Endothelial cell of umbilical vein (primary cell): ENCODE measurements at regions not wholly inside any gene's neighbourhood (a gene's known extent, or its start where the extent isn't known, plus 50 kb on each side); places are given as distances from the start of the nearest gene placed in this dataset.

Experiments used
- BruUV-seq: library from RNA; stranded (reverse); fragments of 400-500 nt; replicated peaks from 2 replicates; lab custom pipeline; 2021; lab: Mats Ljungman, UMichigan
- CTCF ChIA-PET: fragments of 300-600, 350-600 bp; sonication (Branson Sonifier 250); formaldehyde crosslinking; loops from one replicate; lab custom pipeline; 2021; ENCODE audit warnings: antibody characterized with exemption, inconsistent platforms; lab: Charles Lee
- POLR2A ChIA-PET: fragments of 300-600, 350-600 bp; sonication (Branson Sonifier 250); formaldehyde crosslinking; loops from one replicate; lab custom pipeline; 2021; ENCODE audit warnings: antibody characterized with exemption, inconsistent platforms; lab: Charles Lee
- DNase-seq: peaks from one replicate; pipeline ENCODE4 v3.0.0-alpha.2; 2011; ENCODE audit warnings: low read depth, low spot score
- FAIRE-seq: peaks from 2 replicates; lab custom pipeline; 2011; peaks lifted over from hg19 to GRCh38; lab: Jason Lieb, UNC
- H2AFZ ChIP-seq: 2 replicates; pipeline ENCODE4 v1.6.0; 2012; ENCODE audit warnings: low read depth, low read length, control low read depth, inconsistent platforms
- H3K27ac ChIP-seq: 2 replicates; pipeline ENCODE4 v1.5.1; 2011; ENCODE audit warnings: low read depth, mild to moderate bottlenecking, control low read depth, low read length, moderate library complexity; ENCODE audit not compliant: insufficient read depth
- H3K27me3 ChIP-seq, 2 experiments: 2 replicates each; pipeline versions ENCODE4 v1.6.0 to v1.6.1; 2011; ENCODE audit warnings: low read length in 2 of 2, mixed read lengths in 1 of 2; ENCODE audit not compliant: control insufficient read depth in 2 of 2, insufficient read depth in 2 of 2
- H3K36me3 ChIP-seq, 2 experiments: 2 replicates in 1 of 2; 3 replicates in 1 of 2; pipeline ENCODE4 v1.5.1; 2011; ENCODE audit warnings: low read length in 2 of 2, mild to moderate bottlenecking in 1 of 2, moderate library complexity in 1 of 2; ENCODE audit not compliant: control insufficient read depth in 2 of 2, insufficient read depth in 2 of 2; ENCODE audit errors: extremely low read depth in 1 of 2
- H3K4me1 ChIP-seq: 3 replicates; pipeline ENCODE4 v1.5.1; 2011; ENCODE audit warnings: mild to moderate bottlenecking, low read length; ENCODE audit not compliant: control insufficient read depth, insufficient read depth; ENCODE audit errors: extremely low read depth
- H3K4me2 ChIP-seq: 2 replicates; pipeline ENCODE4 v1.6.1; 2011; ENCODE audit warnings: low read length, control low read depth, mixed read lengths; ENCODE audit not compliant: insufficient read depth
- H3K4me3 ChIP-seq, 3 experiments: fragments of 200-600 bp in 1 of 3; sonication (generic), shearing (Covaris generic) in 1 of 3; replicated peaks in 1 of 3; 2 replicates each; pipeline ENCODE4 v1.5.1; 2011 to 2016; ENCODE audit warnings: control low read depth in 3 of 3, low read length in 3 of 3, mild to moderate bottlenecking in 2 of 3, inconsistent platforms in 1 of 3, low read depth in 1 of 3, moderate library complexity in 1 of 3; ENCODE audit not compliant: insufficient read depth in 1 of 3
- H3K79me2 ChIP-seq: 2 replicates; pipeline ENCODE4 v1.6.0; 2012; ENCODE audit warnings: low read length, inconsistent platforms; ENCODE audit not compliant: control insufficient read depth, insufficient read depth
- H3K9ac ChIP-seq: replicated peaks from 2 replicates; pipeline ENCODE3; 2011; ENCODE audit warnings: low read length, control low read depth; ENCODE audit not compliant: insufficient read depth; ENCODE audit errors: extremely low read depth
- H3K9me1 ChIP-seq: replicated peaks from 3 replicates; pipeline ENCODE4 v1.6.0; 2011; ENCODE audit warnings: mild to moderate bottlenecking, low read length; ENCODE audit not compliant: control insufficient read depth, insufficient read depth; ENCODE audit errors: extremely low read depth
- H3K9me3 ChIP-seq: replicated peaks from 2 replicates; pipeline ENCODE4 v1.5.1; 2012; ENCODE audit warnings: low read length, inconsistent platforms; ENCODE audit not compliant: control insufficient read depth, insufficient read depth
- H4K20me1 ChIP-seq: replicated peaks from 2 replicates; pipeline ENCODE3; 2011; ENCODE audit warnings: mild to moderate bottlenecking, low read length; ENCODE audit not compliant: control insufficient read depth, insufficient read depth; ENCODE audit errors: extremely low read depth
- EZH2 ChIP-seq: IDR thresholded peaks from 2 replicates; pipeline ENCODE4 v1.6.1; 2012; ENCODE audit warnings: borderline replicate concordance, low read depth, mild to moderate bottlenecking, moderate library complexity, low read length, inconsistent platforms; ENCODE audit not compliant: severe bottlenecking
- FOS ChIP-seq: IDR thresholded peaks from 2 replicates; pipeline ENCODE4 v1.6.1; 2011; ENCODE audit warnings: mild to moderate bottlenecking, low read length, moderate library complexity, borderline replicate concordance; ENCODE audit not compliant: insufficient read depth
- GATA2 ChIP-seq: IDR thresholded peaks from 2 replicates; pipeline ENCODE4 v1.7.0; 2011; ENCODE audit warnings: low read depth, mild to moderate bottlenecking, moderate library complexity, mixed read lengths, low read length; ENCODE audit not compliant: insufficient read length, insufficient read depth
- JUN ChIP-seq: IDR thresholded peaks from 2 replicates; pipeline ENCODE4 v1.6.1; 2011; ENCODE audit warnings: borderline replicate concordance, low read depth; ENCODE audit not compliant: insufficient read length, insufficient read depth
- MYC ChIP-seq: IDR thresholded peaks from one replicate; pipeline ENCODE4 v1.6.1; 2011; ENCODE audit warnings: mild to moderate bottlenecking, low read depth, low read length
- POLR2A ChIP-seq: IDR thresholded peaks from 2 replicates; pipeline ENCODE4 v1.6.1; 2012; ENCODE audit warnings: low read depth, mild to moderate bottlenecking, control low read depth, low read length
- POLR2AphosphoS5 ChIP-seq: IDR thresholded peaks from 2 replicates; pipeline ENCODE4 v1.6.1; 2012; ENCODE audit warnings: low read depth, mild to moderate bottlenecking, control low read depth, low read length, moderate library complexity; ENCODE audit not compliant: insufficient read depth
- dilution Hi-C: fragments of 300-500 bp; cut with MboI; formaldehyde crosslinking; loops from one replicate; pipeline ENCODE4 v1.15.0; 2019; ENCODE audit warnings: low sequenced_read_pairs; ENCODE audit not compliant: extremely low pct_ligation_motif_present
- intact Hi-C: fragments of 100-400 bp; cut with micrococcal nuclease; formaldehyde crosslinking; loops from one replicate; pipeline ENCODE4 v1.10.0; 2022
- TF ChIP-seq, protein P1 (sequence below), 2 donors: IDR thresholded peaks; 1 replicate in 1 of 2; 2 replicates in 1 of 2; pipeline ENCODE4 v1.5.1; 2011; ENCODE audit warnings: low read length in 2 of 2, mild to moderate bottlenecking in 2 of 2, moderate library complexity in 2 of 2, control low read depth in 1 of 2, inconsistent platforms in 1 of 2, low read depth in 1 of 2; ENCODE audit not compliant: insufficient read depth in 1 of 2; ENCODE audit errors: extremely low read depth in 1 of 2
- TF ChIP-seq, protein P2 (sequence below): IDR thresholded peaks from 2 replicates; pipeline ENCODE4 v1.6.1; 2011; ENCODE audit not compliant: insufficient read depth, insufficient read length

DNA sequence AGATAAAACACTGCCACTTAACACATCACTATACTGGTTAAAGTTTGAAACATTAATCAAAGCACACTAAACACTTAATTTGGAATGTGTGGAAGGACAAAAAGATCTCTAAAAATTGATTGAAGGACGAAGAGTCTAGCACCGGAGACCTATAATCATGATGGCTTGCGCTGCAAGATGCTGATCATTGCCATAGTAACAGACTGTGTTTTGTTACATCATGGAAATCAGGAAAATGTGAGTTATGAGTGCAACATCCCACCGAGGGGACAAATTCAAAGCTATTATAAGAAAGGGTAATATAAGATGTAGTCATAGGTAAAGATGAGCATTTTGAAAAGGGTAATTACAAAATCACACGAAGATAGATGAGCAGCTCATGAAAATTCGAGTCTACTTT is 278.8 kb upstream of the CTNND2 start:
- intact Hi-C loops (no loop called here), dilution Hi-C loops (no loop called here)
- H3K4me1 ChIP-seq = no peaks in the 10 kb centered on the region
- TF ChIP-seq MYC (no peak), GATA2 (no peak), EZH2 (no peak), POLR2AphosphoS5 (no peak), POLR2A (no peak), FOS (no peak), JUN (no peak)
- TF ChIP-seq, protein P1, sequence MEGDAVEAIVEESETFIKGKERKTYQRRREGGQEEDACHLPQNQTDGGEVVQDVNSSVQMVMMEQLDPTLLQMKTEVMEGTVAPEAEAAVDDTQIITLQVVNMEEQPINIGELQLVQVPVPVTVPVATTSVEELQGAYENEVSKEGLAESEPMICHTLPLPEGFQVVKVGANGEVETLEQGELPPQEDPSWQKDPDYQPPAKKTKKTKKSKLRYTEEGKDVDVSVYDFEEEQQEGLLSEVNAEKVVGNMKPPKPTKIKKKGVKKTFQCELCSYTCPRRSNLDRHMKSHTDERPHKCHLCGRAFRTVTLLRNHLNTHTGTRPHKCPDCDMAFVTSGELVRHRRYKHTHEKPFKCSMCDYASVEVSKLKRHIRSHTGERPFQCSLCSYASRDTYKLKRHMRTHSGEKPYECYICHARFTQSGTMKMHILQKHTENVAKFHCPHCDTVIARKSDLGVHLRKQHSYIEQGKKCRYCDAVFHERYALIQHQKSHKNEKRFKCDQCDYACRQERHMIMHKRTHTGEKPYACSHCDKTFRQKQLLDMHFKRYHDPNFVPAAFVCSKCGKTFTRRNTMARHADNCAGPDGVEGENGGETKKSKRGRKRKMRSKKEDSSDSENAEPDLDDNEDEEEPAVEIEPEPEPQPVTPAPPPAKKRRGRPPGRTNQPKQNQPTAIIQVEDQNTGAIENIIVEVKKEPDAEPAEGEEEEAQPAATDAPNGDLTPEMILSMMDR (IDR thresholded peaks at IDR 0.05; ENCODE audit: extremely low read depth in 1 of 2, insufficient read depth in 1 of 2, low read depth in 1 of 2, low read length in 2 of 2) = no peak
- TF ChIP-seq, protein P2, sequence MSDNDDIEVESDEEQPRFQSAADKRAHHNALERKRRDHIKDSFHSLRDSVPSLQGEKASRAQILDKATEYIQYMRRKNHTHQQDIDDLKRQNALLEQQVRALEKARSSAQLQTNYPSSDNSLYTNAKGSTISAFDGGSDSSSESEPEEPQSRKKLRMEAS = no peak
- POLR2A ChIA-PET = no interaction called here
- FAIRE-seq (no peak), DNase-seq (no peak)
- CTCF ChIA-PET = no interaction called here
- no peak overlapping the region for H3K9ac ChIP-seq
- H3K4me2 ChIP-seq = no peak overlapping the region
- no peaks in the 10 kb centered on the region for H3K27me3 ChIP-seq
- no peak overlapping the region for H2AFZ ChIP-seq
- no peaks in the 10 kb centered on the region for H4K20me1 ChIP-seq
- H3K36me3 ChIP-seq = no peaks in the 10 kb centered on the region
- no peak overlapping the region for H3K4me3 ChIP-seq
- no peak overlapping the region for H3K27ac ChIP-seq
- H3K9me3 ChIP-seq = no peaks in the 10 kb centered on the region
- no peaks in the 10 kb centered on the region for H3K79me2 ChIP-seq
- no TSS peak for BruUV-seq
- H3K9me1 ChIP-seq = no peaks in the 10 kb centered on the region
